ENCODE measurements at regions not wholly inside any gene's neighbourhood (a gene's known extent, or its start where the extent isn't known, plus 50 kb on each side); places are given as distances from the start of the nearest gene placed in this dataset.
"Not testable (repeated sequence)": the region's sequence is repeated elsewhere in the genome, so short reads cannot be mapped to it uniquely, and the experiment has no call there.

DNA sequence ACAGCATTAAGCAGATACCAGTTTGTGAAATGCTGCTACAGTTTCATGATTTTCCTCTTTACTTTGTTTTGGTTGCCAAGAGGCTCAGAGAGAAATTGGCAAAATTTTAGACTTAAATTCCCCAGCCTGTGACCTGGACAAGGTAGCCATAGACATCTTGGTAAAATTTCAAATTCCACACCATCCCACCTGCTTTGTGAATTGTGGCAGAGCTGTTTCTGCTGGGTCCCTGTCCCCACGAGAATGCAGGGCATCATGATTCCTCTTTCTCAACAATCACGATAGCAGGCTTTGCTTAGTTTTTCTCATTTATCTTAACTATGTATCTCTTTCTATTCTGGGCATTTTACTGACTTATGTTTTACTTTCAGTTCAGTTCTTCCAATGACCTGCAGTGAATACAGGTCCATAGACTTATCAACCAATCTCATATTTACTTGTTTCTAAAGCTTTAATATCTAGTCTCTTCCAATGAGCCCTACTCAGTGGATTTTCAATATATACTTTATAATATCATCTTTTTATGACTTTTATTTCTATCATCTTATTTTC, 351.6 kb downstream of the SOCS6 start:
- DNase-seq, result no peak

DNA sequence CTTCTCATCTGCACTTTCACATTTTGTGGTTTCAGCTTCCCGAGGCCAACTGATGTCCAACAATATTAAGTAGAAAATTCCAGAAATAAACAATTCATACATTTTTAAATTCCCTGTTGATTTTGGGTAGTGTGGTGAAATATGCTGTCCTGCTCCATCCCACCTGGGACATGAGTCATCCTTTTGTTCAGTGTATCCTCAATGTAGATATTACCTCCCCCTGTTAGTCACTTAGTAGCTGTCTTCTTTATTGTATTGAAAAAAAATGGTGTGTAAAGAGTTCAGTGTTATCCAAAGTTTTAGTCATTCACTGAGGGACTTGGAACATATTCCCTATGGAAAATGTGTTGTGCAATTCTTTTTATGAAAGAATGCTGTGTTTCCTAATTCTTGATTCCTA, 348.1 kb downstream of the SOCS6 start:
- no peak for DNase-seq

DNA sequence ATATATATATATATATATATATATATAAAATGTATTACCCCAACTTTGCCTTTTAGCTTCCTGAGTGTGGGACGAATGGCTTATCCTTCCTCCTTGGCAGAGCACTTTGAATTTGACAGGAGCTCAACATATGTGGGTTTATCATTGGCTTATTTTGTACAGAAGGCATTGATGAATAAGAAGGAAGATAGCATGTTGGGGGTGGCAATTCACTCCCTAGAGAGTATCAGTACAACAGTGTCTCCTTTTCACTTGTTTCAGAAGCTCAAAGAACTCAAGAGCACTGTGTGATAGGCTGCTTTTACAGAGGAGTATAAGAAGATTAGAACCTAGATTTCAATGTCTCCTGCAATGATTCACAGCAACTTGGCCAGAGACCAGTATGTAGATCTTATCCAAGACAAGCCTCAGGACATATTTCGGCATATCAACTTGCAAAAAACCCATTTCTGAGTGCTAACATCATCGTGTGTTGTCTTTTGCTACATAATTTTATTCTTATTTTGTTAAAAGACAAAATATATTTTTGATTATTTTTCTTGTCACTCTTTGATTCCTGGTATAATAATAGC, 345.8 kb downstream of the SOCS6 start:
- DNase-seq, result no peak

- peak; percentile 24 for DNase-seq
Measured at GRCh38 chr18:70627182-70627802, 338.4 kb downstream of the SOCS6 start.

DNA sequence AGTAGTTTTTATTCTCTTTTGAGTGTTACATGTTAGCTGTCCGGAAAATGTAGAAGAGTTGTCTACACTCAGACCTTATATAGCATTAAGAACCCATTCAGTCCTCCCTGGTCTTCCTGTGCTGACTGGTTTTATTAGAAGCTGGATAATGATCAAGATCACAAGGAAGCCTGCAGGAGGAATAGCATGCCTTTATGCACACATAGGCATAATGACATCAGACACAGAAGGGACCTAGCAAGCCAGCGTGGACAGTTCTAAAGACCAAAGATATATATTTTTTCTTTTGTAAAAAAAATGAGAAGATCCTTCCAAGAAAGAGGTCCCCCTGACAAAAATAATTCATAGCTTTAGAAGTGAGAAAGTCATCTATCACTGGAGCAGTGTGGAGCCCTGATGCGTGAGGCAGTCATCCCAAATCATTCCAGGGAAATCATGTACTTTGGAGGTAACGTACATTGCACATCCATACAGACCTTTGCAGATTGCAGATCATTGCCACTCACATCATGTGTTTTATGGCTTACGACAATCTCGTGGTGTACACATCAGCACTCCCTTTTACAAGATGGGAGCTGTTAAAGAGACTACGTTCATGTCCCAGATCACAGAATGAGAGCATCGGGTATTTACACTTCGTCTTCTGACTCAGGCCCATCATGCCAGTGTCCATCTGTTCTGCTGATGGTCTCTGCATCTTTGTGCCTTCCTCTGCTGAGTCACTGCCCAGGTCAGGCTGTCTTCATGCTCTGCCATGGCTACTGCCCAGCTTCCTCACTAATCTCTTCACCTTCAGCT, 334.0 kb downstream of the SOCS6 start:
- no peak for DNase-seq

GRCh38 chr18:70621710-70622109, 332.9 kb downstream of the SOCS6 start:
- no peak for DNase-seq

DNA sequence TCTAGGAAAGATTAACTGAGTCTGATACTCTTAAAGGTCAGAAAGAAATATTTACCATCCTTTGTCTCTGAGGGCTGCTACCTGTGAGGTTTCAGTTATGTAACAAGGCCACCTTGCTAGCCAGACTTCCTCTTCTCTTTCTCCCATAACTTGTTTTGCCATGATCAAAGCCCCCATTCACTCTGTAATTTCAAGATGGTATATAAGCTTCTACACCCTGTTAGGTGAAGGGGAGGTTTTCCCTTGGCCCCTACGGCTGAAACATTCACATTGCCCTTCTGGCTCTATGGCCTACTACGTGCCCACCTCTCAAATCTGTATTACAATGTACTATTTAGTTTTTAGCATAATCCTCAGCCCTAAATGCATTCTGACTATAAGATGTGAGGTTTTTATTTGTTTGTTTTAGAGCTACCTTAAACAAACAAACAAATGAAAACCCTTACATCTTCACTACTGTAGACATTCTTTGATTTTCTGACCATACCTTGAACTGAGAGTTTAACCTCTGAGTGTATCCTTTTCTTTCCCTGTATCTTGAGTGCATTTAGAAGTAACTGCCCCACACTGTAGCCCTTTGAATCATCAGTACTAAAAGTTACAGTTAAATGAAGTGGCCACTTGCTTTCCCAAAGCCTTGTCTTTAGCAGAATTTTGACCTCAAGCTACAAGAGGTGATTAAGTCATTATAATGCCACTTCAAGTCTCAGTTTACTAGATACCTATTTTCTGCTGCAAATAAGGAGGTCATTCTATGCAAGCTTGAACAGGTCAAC, 332.2 kb downstream of the SOCS6 start:
- no peak for DNase-seq

GRCh38 chr18:70617020-70617763, 328.3 kb downstream of the SOCS6 start:
- no peak for DNase-seq

GRCh38 chr18:70600225-70600925, 311.5 kb downstream of the SOCS6 start:
- no peak for DNase-seq

DNA sequence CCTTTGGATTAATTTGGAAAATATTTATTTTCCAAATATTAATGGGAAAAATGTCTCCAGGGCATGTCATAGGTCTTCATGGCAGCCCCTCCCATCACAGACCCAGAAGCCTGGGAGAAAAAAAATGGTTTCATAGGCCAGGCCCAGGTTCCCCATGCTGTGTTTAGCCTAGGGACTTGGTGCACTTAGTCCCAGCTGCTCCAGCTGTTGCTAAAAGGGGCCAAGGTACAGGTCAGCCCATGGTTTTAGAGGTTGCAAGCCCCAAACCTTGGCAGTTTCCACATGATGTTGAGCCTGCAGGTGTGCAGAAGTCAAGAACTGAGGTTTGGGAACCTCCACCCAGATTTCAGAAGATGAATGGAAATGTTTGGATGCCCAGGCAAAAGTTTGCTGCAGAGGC, 309.6 kb downstream of the SOCS6 start:
- DNase-seq, result no peak

DNA sequence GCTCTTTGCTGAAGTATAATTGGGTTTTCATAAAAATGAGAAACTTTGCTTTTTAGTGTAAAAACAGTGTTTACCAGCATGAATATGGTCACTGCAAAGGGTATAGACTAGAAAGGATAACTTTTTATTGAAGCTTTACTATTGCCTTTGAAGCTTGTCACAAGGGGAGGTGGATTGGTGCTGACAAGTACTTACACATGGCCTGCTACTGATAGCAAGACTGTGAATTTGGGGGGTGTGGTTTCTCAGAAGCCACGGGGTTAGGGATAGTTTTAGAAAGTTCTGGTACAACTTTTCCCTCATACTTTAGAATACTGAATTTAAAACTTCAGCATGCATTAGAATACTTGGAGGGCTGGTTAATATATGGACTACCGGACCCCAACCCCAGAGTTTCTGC, 294.1 kb downstream of the SOCS6 start:
- no peak for DNase-seq

DNA sequence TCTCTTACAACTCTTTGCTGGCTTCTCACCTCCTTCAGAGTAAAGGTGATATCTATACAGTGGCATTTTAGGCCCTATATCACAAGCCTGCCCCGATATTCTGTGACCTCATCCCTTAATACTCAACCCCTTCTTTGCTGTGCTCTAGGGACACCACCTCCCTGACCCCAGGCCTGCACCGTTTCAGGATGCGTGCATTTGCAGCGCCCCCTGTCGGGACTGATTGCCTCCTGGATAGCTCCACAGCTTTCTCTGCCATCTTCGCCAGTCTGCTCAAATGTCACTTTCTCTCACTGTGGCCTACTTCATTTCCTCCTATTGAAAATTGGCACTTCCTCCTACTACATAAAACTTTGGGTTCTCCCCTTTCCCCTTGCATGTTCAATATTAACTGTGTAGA, 289.6 kb downstream of the SOCS6 start:
- DNase-seq, result no peak

DNA sequence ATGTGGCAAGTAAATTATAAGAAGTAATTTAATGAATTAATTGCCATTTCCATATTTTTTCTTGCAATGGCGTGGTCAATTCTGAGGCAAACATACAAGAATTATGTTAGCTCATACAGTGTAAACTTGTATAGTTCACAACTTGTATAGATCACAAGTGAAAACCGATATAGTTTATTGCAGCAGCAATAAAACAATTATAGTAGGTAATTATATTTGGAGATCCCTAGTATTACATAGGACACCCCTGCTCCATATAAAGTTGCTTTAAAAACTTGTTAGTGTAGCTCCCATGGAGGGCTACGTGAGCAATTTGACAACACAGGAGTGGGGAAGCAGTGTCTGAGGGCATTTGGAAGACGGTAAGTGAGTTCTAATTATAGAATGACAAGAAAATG, 288.2 kb downstream of the SOCS6 start:
- DNase-seq, result no peak

GRCh38 chr18:70576276-70577022, 287.6 kb downstream of the SOCS6 start:
- DNase-seq, result no peak

DNA sequence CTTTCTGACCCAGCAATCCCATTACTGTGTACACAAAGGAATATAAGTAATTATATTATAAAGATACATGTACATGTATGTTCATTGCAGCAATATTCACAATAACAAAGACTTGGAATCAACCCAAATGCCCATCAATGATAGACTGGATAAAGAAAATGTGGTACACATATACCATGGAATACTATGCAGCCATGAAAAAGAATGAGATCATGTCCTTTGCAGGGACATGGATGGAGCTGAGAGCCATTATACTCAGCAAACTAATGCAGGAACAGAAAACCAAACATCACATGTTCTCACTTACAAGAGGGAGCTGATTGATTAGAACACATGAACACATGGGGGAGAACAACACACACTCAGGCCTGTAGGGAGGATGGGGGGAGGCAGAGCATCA, 286.1 kb downstream of the SOCS6 start:
- not testable (repeated sequence) for DNase-seq

DNA sequence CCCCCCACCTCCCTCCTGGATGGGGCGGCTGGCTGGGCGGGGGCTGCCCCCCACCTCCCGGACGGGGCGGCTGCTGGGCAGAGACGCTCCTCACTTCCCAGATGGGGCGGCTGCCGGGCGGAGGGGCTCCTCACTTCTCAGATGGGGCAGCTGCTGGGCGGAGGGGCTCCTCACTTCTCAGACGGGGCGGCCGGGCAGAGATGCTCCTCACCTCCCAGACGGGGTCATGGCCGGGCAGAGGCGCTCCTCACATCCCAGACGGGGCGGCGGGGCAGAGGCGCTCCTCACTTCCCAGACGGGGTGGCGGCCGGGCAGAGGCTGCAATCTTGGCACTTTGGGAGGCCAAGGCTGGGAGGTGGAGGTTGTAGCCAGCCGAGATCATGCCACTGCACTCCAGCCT, 280.8 kb downstream of the SOCS6 start:
- DNase-seq, result not testable (repeated sequence)

DNA sequence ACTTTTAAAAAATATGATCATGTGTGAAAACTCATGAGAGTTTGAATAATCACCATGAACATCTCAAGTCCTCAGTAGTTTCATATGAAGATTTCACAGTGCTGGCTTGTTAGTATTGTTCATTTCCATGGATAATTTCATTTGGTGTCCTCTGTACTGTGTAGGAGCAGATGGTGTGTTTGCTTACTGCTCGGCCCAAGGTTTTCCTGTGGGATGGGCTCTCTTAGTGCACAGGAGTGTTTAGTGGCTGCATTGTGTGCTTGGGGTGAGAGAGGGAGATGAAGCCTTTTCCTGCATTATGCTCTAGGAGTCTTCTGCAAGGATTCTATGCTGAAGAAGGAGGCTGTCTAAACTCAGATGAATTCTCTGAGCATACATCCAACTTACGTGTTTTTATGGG, 270.6 kb downstream of the SOCS6 start:
- no peak for DNase-seq

DNA sequence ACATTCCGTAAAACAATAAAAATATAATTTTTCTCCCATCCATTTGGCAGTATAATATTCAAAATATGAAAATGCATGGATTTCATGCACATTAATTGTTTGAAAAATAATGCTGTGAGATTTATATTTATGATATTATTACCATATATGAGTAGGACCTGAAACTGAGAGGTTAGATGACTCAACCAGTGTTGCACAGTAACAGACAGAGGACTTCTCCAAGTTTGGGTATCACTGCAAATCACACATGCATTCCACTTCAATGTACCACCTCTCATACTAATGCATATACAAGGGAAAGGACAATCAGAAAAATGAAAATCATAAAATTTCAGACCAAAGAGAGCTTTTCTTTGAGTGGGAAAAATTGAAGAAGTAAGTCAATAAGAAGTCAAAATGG, 269.5 kb downstream of the SOCS6 start:
- DNase-seq, result no peak

- peak; percentile 71 for DNase-seq
Measured at GRCh38 chr18:70554854-70555445, 266.1 kb downstream of the SOCS6 start.

GRCh38 chr18:70553936-70554260, 265.1 kb downstream of the SOCS6 start:
- peak; percentile 93 for DNase-seq

All from NCI-H748 treated with DMSO at 0.1 percent for 48 hours (cell line).